Transverse colon (tissue), 4 donors: ENCODE measurements at regions not wholly inside any gene's neighbourhood (a gene's known extent, or its start where the extent isn't known, plus 50 kb on each side); places are given as distances from the start of the nearest gene placed in this dataset.

ENCODE experiments used
- POLR2A ChIP-seq: fragments of 450-650 bp; IDR thresholded peaks from one replicate; pipeline ENCODE4 v1.6.1; 2016; ENCODE audit warnings: antibody characterized with exemption, mild to moderate bottlenecking, moderate library complexity
- POLR2AphosphoS5 ChIP-seq, 3 donors: sonication (generic); formaldehyde crosslinking; IDR thresholded peaks; one replicate each; pipeline ENCODE4 v1.6.1; 2016; ENCODE audit warnings: antibody characterized with exemption in 3 of 3
- TF ChIP-seq, protein P1 (sequence below), 5 experiments: fragments of 200-600 bp in 3 of 5; fragments of 450-650 bp in 2 of 5; sonication (generic) in 3 of 5; IDR thresholded peaks; 1 replicate in 2 of 5; 2 replicates in 3 of 5; pipeline ENCODE4 v1.5.1; 2016 to 2017; ENCODE audit warnings: antibody characterized with exemption in 5 of 5, inconsistent platforms in 3 of 5, mild to moderate bottlenecking in 2 of 5, moderate library complexity in 1 of 5

DNA sequence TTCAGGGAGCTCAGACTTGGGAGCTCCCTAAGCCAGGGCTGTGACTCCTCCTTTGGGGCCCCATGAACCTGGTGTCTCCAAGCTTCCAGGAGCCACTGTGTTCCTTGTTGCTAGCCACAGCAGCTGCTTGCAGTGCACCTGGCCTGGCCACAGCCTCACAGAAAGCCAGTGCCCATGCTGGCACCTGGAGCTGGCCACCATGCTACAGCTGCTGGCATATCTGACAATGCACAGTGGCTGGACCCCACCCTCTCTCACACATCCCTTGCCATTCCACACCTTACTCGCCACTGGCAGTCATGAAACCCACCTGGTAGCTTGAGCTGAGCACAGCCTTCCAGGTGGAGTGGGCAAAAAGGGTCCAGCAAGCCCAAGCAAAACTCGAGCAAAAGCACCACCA, 441.7 kb downstream of the ARAP2 start:
- TF ChIP-seq, protein P1, sequence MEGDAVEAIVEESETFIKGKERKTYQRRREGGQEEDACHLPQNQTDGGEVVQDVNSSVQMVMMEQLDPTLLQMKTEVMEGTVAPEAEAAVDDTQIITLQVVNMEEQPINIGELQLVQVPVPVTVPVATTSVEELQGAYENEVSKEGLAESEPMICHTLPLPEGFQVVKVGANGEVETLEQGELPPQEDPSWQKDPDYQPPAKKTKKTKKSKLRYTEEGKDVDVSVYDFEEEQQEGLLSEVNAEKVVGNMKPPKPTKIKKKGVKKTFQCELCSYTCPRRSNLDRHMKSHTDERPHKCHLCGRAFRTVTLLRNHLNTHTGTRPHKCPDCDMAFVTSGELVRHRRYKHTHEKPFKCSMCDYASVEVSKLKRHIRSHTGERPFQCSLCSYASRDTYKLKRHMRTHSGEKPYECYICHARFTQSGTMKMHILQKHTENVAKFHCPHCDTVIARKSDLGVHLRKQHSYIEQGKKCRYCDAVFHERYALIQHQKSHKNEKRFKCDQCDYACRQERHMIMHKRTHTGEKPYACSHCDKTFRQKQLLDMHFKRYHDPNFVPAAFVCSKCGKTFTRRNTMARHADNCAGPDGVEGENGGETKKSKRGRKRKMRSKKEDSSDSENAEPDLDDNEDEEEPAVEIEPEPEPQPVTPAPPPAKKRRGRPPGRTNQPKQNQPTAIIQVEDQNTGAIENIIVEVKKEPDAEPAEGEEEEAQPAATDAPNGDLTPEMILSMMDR (IDR thresholded peaks at IDR 0.05) = no peak
- TF ChIP-seq POLR2AphosphoS5 (IDR thresholded peaks at IDR 0.05) (no peak), POLR2A (no peak)
